Nephron (organoid): ENCODE measurements at regions not wholly inside any gene's neighbourhood (a gene's known extent, or its start where the extent isn't known, plus 50 kb on each side); places are given as distances from the start of the nearest gene placed in this dataset.

ENCODE experiments used
- H3K27ac Mint-ChIP-seq, 3 experiments: 2 replicates each; pipeline ENCODE4 v1.8.0; 2020; ENCODE audit warnings: mixed read lengths in 3 of 3, mild to moderate bottlenecking in 2 of 3, moderate library complexity in 1 of 3
- H3K27me3 Mint-ChIP-seq: 2 replicates; pipeline ENCODE4 v1.8.0; 2021; ENCODE audit warnings: low read depth, mild to moderate bottlenecking, moderate library complexity, mixed read lengths
- H3K36me3 Mint-ChIP-seq: 2 replicates; pipeline ENCODE4 v1.8.0; 2020; ENCODE audit warnings: low read depth, mixed read lengths
- H3K4me1 Mint-ChIP-seq: 2 replicates; pipeline ENCODE4 v1.8.0; 2020; ENCODE audit warnings: mixed read lengths
- H3K4me3 Mint-ChIP-seq, 3 experiments: 2 replicates each; pipeline ENCODE4 v1.8.0; 2020; ENCODE audit warnings: mild to moderate bottlenecking in 3 of 3, mixed read lengths in 3 of 3, moderate library complexity in 2 of 3
- H3K9me3 Mint-ChIP-seq: 2 replicates; pipeline ENCODE4 v1.8.0; 2020; ENCODE audit warnings: mixed read lengths
- TF ChIP-seq, protein P1 (sequence below), 3 experiments: fragments of 200-600 bp; sonication (generic); IDR thresholded peaks; one replicate each; pipeline ENCODE4 v1.5.0; 2021; ENCODE audit warnings: antibody characterized with exemption in 3 of 3; ENCODE audit not compliant: unreplicated experiment in 3 of 3

GRCh38 chr16:65763640-65764305, 602.7 kb upstream of the CDH5 start:
- Mint-ChIP-seq H3K27me3 (no peaks in the 10 kb centered on the region), H3K4me3 (no peak overlapping the region), H3K36me3 (no peaks in the 10 kb centered on the region), H3K4me1 (peaks cover 52% of the 10 kb centered on the region), H3K9me3 (no peaks in the 10 kb centered on the region), H3K27ac (peak overlapping the region; percentile 52 to 76 (median 65))
- TF ChIP-seq, protein P1, sequence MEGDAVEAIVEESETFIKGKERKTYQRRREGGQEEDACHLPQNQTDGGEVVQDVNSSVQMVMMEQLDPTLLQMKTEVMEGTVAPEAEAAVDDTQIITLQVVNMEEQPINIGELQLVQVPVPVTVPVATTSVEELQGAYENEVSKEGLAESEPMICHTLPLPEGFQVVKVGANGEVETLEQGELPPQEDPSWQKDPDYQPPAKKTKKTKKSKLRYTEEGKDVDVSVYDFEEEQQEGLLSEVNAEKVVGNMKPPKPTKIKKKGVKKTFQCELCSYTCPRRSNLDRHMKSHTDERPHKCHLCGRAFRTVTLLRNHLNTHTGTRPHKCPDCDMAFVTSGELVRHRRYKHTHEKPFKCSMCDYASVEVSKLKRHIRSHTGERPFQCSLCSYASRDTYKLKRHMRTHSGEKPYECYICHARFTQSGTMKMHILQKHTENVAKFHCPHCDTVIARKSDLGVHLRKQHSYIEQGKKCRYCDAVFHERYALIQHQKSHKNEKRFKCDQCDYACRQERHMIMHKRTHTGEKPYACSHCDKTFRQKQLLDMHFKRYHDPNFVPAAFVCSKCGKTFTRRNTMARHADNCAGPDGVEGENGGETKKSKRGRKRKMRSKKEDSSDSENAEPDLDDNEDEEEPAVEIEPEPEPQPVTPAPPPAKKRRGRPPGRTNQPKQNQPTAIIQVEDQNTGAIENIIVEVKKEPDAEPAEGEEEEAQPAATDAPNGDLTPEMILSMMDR (IDR thresholded peaks at IDR 0.05; ENCODE audit: unreplicated experiment in 3 of 3): no peak

GRCh38 chr16:65760874-65761273, 605.6 kb upstream of the CDH5 start:
- Mint-ChIP-seq H3K36me3 (no peaks in the 10 kb centered on the region), H3K9me3 (no peaks in the 10 kb centered on the region), H3K4me1 (peaks cover 68% of the 10 kb centered on the region), H3K27me3 (no peaks in the 10 kb centered on the region), H3K4me3 (no peak overlapping the region), H3K27ac (peak overlapping the region in 1 of 3 experiments; percentile 37)
- TF ChIP-seq, protein P1 (IDR thresholded peaks at IDR 0.05; ENCODE audit: unreplicated experiment in 3 of 3): no peak

GRCh38 chr16:65758620-65759019, 607.9 kb upstream of the CDH5 start:
- Mint-ChIP-seq H3K36me3 (no peaks in the 10 kb centered on the region), H3K9me3 (peaks cover 2% of the 10 kb centered on the region), H3K4me3 (no peak overlapping the region), H3K27ac (peak overlapping the region; percentile 61 to 86 (median 72)), H3K4me1 (peaks cover 76% of the 10 kb centered on the region), H3K27me3 (no peaks in the 10 kb centered on the region)
- TF ChIP-seq, protein P1 (IDR thresholded peaks at IDR 0.05; ENCODE audit: unreplicated experiment in 3 of 3): no peak

DNA sequence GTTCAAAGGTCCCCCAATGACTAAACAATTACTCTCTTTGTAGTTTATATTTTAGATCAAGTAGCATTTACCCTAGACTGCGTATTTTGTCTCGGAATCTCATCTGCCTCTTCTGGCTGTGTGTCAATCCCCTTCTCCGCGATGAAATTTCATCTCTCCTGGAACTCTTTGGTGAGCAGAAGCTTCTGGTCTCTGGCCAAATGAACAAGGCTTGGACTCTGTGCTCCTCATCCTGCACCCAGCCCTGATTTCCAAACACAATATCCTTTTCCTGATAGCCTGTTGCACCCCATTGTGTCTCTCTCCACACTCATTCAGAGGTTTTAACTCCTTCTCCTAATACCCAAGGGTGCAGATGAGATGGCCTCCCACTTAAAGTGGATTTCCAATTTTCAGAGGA, 609.4 kb upstream of the CDH5 start:
- no peaks in the 10 kb centered on the region for H3K27me3 Mint-ChIP-seq
- H3K4me3 Mint-ChIP-seq: peak overlapping the region in 1 of 3 experiments; percentile 18
- TF ChIP-seq, protein P1 (IDR thresholded peaks at IDR 0.05; ENCODE audit: unreplicated experiment in 3 of 3): no peak
- H3K9me3 Mint-ChIP-seq: peaks cover 2% of the 10 kb centered on the region
- H3K4me1 Mint-ChIP-seq: peaks cover 82% of the 10 kb centered on the region
- no peaks in the 10 kb centered on the region for H3K36me3 Mint-ChIP-seq
- H3K27ac Mint-ChIP-seq: peak overlapping the region; percentile 11 to 86 (median 83)

DNA sequence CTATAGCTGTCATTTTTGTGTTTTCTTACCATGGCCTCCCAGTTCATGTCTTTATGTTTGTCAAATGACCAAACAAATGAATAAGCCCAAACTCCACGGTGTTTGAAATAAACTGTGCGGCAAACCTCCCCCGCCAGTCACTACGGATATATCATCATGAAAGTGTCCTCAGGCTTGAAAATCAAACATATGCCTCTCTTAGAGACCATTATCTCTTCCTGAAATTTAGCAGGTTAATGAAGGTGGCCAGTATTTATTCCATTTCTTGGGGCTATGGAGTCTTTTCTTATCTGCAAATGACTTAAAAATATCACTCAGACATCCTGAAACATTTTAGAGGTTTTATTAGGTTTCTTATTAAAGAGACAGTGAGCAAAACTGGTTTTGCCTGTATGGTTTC, 610.3 kb upstream of the CDH5 start:
- H3K36me3 Mint-ChIP-seq: no peaks in the 10 kb centered on the region
- peak overlapping the region; percentile 65 to 86 (median 86) for H3K27ac Mint-ChIP-seq
- no peak overlapping the region for H3K4me3 Mint-ChIP-seq
- no peaks in the 10 kb centered on the region for H3K27me3 Mint-ChIP-seq
- peaks cover 82% of the 10 kb centered on the region for H3K4me1 Mint-ChIP-seq
- peaks cover 2% of the 10 kb centered on the region for H3K9me3 Mint-ChIP-seq
- TF ChIP-seq, protein P1 (IDR thresholded peaks at IDR 0.05; ENCODE audit: unreplicated experiment in 3 of 3): no peak
